ENCODE measurements at regions not wholly inside any gene's neighbourhood (a gene's known extent, or its start where the extent isn't known, plus 50 kb on each side); places are given as distances from the start of the nearest gene placed in this dataset.
A peak's percentile ranks its signal among the peaks of the same experiment; 100 is the strongest.

DNA sequence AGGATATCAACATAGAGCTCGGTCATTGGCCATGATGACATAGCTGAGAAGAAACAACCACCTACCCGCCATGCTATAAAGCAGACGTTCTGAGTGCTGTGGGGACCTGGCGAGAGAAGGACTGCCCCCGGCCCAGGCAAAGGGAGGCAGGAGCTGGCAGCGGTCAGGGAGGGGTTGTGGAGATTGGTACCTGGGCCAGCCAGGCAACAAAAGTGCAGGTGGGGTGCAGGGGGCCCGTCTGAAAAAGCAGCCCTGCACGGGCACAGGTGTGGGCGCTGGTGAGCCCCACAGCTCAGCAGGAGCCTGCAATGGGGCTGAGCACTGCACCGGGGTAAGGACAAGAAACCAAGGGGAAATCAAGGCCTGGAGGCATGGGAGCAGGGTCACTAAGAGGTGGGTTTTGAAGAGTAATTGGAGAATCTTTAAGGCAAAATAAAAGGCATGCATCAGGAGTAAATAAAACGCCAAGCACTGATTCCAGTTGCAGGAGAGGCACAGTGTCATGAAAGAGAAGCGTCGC is 464.0 kb downstream of the EIPR1 start:
- Mint-ChIP-seq H3K4me3 (no peak overlapping the region), H3K9me3 (no peaks in the 10 kb centered on the region), H3K36me3 (ENCODE audit: low read depth) (no peaks in the 10 kb centered on the region), H3K4me1 (no peaks in the 10 kb centered on the region), H3K27ac (no peak overlapping the region), H3K27me3 (no peaks in the 10 kb centered on the region)
- ChIA-PET POLR2A (no interaction called here), CTCF (no interaction called here)
- no peak for DNase-seq

DNA sequence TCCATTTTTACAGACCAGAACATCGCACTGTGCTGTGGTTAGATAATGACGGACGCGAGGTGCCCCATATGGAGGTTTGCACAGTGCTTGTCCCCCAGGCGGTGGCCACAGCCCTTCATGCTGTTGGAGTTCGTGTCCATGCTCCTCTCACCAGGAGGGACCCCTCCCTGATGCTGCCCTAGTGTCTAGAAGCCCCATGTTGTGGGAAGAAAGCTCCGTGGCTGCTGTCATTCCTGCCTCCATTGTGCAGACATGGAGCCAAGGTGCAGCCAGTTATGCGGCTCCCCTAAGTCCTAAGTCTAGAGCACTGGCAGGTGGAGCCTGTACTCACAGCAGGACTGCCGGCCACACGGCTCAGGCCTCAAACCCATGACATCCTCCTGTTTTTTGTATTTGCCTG is 464.9 kb downstream of the EIPR1 start:
- DNase-seq, result no peak
- Mint-ChIP-seq H3K36me3 (ENCODE audit: low read depth) (no peaks in the 10 kb centered on the region), H3K4me1 (no peaks in the 10 kb centered on the region), H3K4me3 (no peak overlapping the region), H3K27me3 (no peaks in the 10 kb centered on the region), H3K9me3 (no peaks in the 10 kb centered on the region), H3K27ac (no peak overlapping the region)
- ChIA-PET POLR2A (no interaction called here), CTCF (no interaction called here)

DNA sequence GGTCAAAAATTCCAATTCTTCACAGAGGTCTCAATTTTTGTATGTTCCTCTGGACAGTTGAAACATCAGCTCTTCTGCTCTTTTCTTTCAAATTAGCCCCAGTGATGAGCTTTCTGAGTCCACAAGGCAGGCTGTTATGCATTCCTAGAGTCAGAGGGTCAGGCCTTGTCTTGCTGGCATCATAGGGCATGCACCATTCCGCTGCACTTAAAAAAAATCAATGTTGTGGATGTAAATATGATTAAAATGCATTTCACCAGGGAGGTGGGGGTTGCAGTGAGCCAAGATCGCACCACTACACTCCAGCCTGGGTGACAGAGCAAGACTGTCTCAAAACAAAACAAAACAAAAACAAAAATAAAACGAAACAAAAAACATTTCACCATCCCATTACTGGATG is 465.3 kb downstream of the EIPR1 start:
- H3K27me3 Mint-ChIP-seq, result no peaks in the 10 kb centered on the region
- H3K36me3 Mint-ChIP-seq (ENCODE audit: low read depth), result no peaks in the 10 kb centered on the region
- no peaks in the 10 kb centered on the region for H3K9me3 Mint-ChIP-seq
- CTCF ChIA-PET, result no interaction called here
- no peak for DNase-seq
- no peak overlapping the region for H3K27ac Mint-ChIP-seq
- no peak overlapping the region for H3K4me3 Mint-ChIP-seq
- POLR2A ChIA-PET, result no interaction called here
- H3K4me1 Mint-ChIP-seq, result no peaks in the 10 kb centered on the region

GRCh38 chr2:2910259-2910658 is 467.4 kb downstream of the EIPR1 start:
- Mint-ChIP-seq H3K27me3 (no peaks in the 10 kb centered on the region), H3K4me3 (no peak overlapping the region), H3K27ac (no peak overlapping the region), H3K9me3 (no peaks in the 10 kb centered on the region), H3K36me3 (ENCODE audit: low read depth) (no peaks in the 10 kb centered on the region), H3K4me1 (no peaks in the 10 kb centered on the region)
- no peak for DNase-seq
- ChIA-PET CTCF (no interaction called here), POLR2A (no interaction called here)

GRCh38 chr2:2909086-2910035 is 468.3 kb downstream of the EIPR1 start:
- Mint-ChIP-seq H3K4me3 (no peak overlapping the region), H3K36me3 (ENCODE audit: low read depth) (no peaks in the 10 kb centered on the region)
- POLR2A ChIA-PET, result no interaction called here

GRCh38 chr2:2906091-2906490 is 471.5 kb downstream of the EIPR1 start:
- Mint-ChIP-seq H3K27ac (no peak overlapping the region), H3K9me3 (no peaks in the 10 kb centered on the region), H3K36me3 (ENCODE audit: low read depth) (no peaks in the 10 kb centered on the region), H3K4me3 (no peak overlapping the region), H3K4me1 (peaks cover 10% of the 10 kb centered on the region), H3K27me3 (no peaks in the 10 kb centered on the region)
- CTCF ChIA-PET, result no interaction called here
- DNase-seq, result no peak
- POLR2A ChIA-PET, result no interaction called here

More at GRCh38 chr2:2909086-2910035, 468.3 kb downstream of the EIPR1 start:
- H3K27me3 Mint-ChIP-seq, result no peaks in the 10 kb centered on the region
- no peaks in the 10 kb centered on the region for H3K4me1 Mint-ChIP-seq
- DNase-seq, result no peak
- no peaks in the 10 kb centered on the region for H3K9me3 Mint-ChIP-seq
- CTCF ChIA-PET, result interaction anchor here (0.6 kb wide), 1 partner anchor 45 kb away, joined by 3 read pairs; no protein-coding TSS in a partner anchor
- H3K27ac Mint-ChIP-seq, result no peak overlapping the region

DNA sequence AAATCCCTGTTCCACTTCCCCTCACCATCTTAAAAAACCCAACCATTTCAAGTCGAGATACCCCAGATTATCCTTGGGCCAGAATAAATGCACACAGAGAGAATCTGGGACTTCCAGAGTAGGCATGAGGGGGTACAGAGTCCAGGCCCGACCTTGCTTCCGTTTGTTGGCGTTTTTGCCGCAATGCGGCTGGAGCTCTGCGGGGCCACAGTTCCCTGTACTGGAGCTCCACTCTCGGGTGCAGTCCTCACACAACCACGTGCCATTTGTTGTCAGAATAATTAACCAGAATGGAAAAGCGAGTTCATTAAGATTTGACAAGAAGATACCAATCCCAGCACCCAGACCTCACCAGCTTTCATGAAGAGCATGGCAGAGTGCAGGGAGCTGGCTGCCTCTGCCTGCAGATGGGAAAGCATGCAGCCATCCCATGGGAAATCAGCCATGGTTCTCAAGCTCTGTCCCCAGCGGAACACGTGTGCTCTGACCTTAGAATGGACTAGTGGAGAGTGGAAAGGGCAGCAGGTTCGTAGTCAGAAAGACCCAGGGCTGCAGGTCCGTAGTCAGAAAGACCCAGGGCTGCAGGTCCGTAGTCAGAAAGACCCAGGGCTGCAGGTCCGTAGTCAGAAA is 472.8 kb downstream of the EIPR1 start:
- H3K36me3 Mint-ChIP-seq (ENCODE audit: low read depth), result no peaks in the 10 kb centered on the region
- no peak for DNase-seq
- no peak overlapping the region for H3K27ac Mint-ChIP-seq
- H3K9me3 Mint-ChIP-seq, result no peaks in the 10 kb centered on the region
- no peaks in the 10 kb centered on the region for H3K27me3 Mint-ChIP-seq
- ChIA-PET CTCF (no interaction called here), POLR2A (no interaction called here)
- no peak overlapping the region for H3K4me3 Mint-ChIP-seq
- peaks cover 12% of the 10 kb centered on the region for H3K4me1 Mint-ChIP-seq

- Mint-ChIP-seq H3K4me1 (peaks cover 12% of the 10 kb centered on the region), H3K4me3 (no peak overlapping the region), H3K36me3 (ENCODE audit: low read depth) (no peaks in the 10 kb centered on the region), H3K27me3 (no peaks in the 10 kb centered on the region), H3K9me3 (no peaks in the 10 kb centered on the region), H3K27ac (peak overlapping the region; percentile 34)
- ChIA-PET CTCF (no interaction called here), POLR2A (no interaction called here)
- DNase-seq, result no peak
Measured at GRCh38 chr2:2902547-2903281, 474.9 kb downstream of the EIPR1 start.

GRCh38 chr2:2901384-2902345 is 476.0 kb downstream of the EIPR1 start:
- H3K36me3 Mint-ChIP-seq (ENCODE audit: low read depth), result no peaks in the 10 kb centered on the region
- H3K27ac Mint-ChIP-seq, result no peak overlapping the region
- no peaks in the 10 kb centered on the region for H3K9me3 Mint-ChIP-seq
- H3K4me3 Mint-ChIP-seq, result no peak overlapping the region
- ChIA-PET CTCF (interaction anchor here (0.9 kb wide), 1 partner anchor 14 kb away, joined by 3 read pairs; no protein-coding TSS in a partner anchor), POLR2A (no interaction called here)
- DNase-seq, result no peak
- H3K4me1 Mint-ChIP-seq, result peaks cover 12% of the 10 kb centered on the region
- H3K27me3 Mint-ChIP-seq, result no peaks in the 10 kb centered on the region

- ChIA-PET POLR2A (no interaction called here), CTCF (no interaction called here)
- DNase-seq, result no peak
Measured at GRCh38 chr2:2899826-2900225, 477.8 kb downstream of the EIPR1 start.

GRCh38 chr2:2898744-2899143 is 478.9 kb downstream of the EIPR1 start:
- ChIA-PET CTCF (no interaction called here), POLR2A (no interaction called here)
- no peak for DNase-seq
- H3K27ac Mint-ChIP-seq, result no peak overlapping the region
- H3K9me3 Mint-ChIP-seq, result no peaks in the 10 kb centered on the region
- H3K36me3 Mint-ChIP-seq (ENCODE audit: low read depth), result no peaks in the 10 kb centered on the region
- no peaks in the 10 kb centered on the region for H3K27me3 Mint-ChIP-seq
- H3K4me1 Mint-ChIP-seq, result peaks cover 12% of the 10 kb centered on the region
- H3K4me3 Mint-ChIP-seq, result no peak overlapping the region

More at GRCh38 chr2:2899826-2900225, 477.8 kb downstream of the EIPR1 start:
- H3K27ac Mint-ChIP-seq, result no peak overlapping the region
- H3K4me3 Mint-ChIP-seq, result no peak overlapping the region
- no peaks in the 10 kb centered on the region for H3K9me3 Mint-ChIP-seq
- no peaks in the 10 kb centered on the region for H3K36me3 Mint-ChIP-seq (ENCODE audit: low read depth)
- no peaks in the 10 kb centered on the region for H3K27me3 Mint-ChIP-seq
- peaks cover 12% of the 10 kb centered on the region for H3K4me1 Mint-ChIP-seq

DNA sequence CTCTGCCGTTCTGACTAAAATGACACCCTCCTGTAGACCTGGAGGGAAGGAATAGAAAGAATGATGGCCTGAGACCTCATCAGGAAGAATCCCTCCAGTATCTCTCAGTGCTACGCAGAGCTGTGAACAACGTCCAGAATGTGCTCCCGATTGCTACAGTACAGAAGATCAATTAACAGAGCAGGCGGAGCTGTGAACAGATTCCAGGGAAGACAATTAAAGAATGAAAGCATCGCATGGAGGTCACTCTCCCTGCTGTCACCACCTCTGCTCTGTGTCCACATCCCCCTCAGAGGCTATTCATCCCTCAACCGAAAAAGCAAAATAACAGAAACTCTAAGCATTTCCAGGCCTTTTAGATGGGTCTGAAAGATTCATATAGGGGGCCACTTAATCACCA is 481.0 kb downstream of the EIPR1 start:
- POLR2A ChIA-PET, result no interaction called here
- no peak overlapping the region for H3K4me3 Mint-ChIP-seq
- no peak for DNase-seq
- H3K9me3 Mint-ChIP-seq, result no peaks in the 10 kb centered on the region
- no peaks in the 10 kb centered on the region for H3K27me3 Mint-ChIP-seq
- peaks cover 7% of the 10 kb centered on the region for H3K4me1 Mint-ChIP-seq
- H3K36me3 Mint-ChIP-seq (ENCODE audit: low read depth), result no peaks in the 10 kb centered on the region
- CTCF ChIA-PET, result no interaction called here
- H3K27ac Mint-ChIP-seq, result no peak overlapping the region

All from activated CD4-positive, alpha-beta T cell treated with anti-CD3 and anti-CD28 coated beads, Interleukin-2, amount 10 ng/mL, durations not matched to agents 7 days and 5 days (primary cell).